CD4-positive, alpha-beta T cell (primary cell): ENCODE measurements at regions not wholly inside any gene's neighbourhood (a gene's known extent, or its start where the extent isn't known, plus 50 kb on each side); places are given as distances from the start of the nearest gene placed in this dataset.

Experiments
- ATAC-seq: fragments of 200-7000 bp; cut with Tn5 transposase; one replicate; pipeline ENCODE4 v1.10.0; 2022; ENCODE audit warnings: mild to moderate bottlenecking; ENCODE audit not compliant: poor library complexity
- CTCF ChIA-PET: fragments of 350-600 bp; sonication (Branson Sonifier 250); formaldehyde crosslinking; loops from one replicate; lab custom pipeline; 2021; ENCODE audit warnings: antibody characterized with exemption, inconsistent platforms; lab: Charles Lee
- POLR2A ChIA-PET: fragments of 350-600 bp; sonication (Branson Sonifier 250); formaldehyde crosslinking; loops from one replicate; lab custom pipeline; 2021; ENCODE audit warnings: antibody characterized with exemption, inconsistent platforms; lab: Charles Lee
- DNase-seq, 14 experiments: peaks; one replicate each; pipeline ENCODE4 v3.0.0-alpha.2; 2013 to 2020; ENCODE audit warnings: mixed read lengths in 2 of 14
- H3K27ac ChIP-seq, 2 donors: one replicate each; pipeline versions ENCODE4 v1.5.1 to v1.7.0; 2013; ENCODE audit warnings: low read length in 2 of 2, low read depth in 1 of 2, mild to moderate bottlenecking in 1 of 2
- H3K27me3 ChIP-seq, 2 experiments: 1 replicate in 1 of 2; 2 replicates in 1 of 2; pipeline versions ENCODE4 v1.6.1 to v1.7.0; 2013; ENCODE audit warnings: low read length in 2 of 2, control low read depth in 1 of 2, mild to moderate bottlenecking in 1 of 2, moderate library complexity in 1 of 2; ENCODE audit not compliant: insufficient read depth in 2 of 2, control insufficient read depth in 1 of 2
- H3K36me3 ChIP-seq: one replicate; pipeline ENCODE4 v1.6.1; 2013; ENCODE audit warnings: low read length, control low read depth; ENCODE audit not compliant: insufficient read depth
- H3K4me1 ChIP-seq: one replicate; pipeline ENCODE4 v1.6.1; 2013; ENCODE audit warnings: low read length, control low read depth; ENCODE audit not compliant: insufficient read depth
- H3K4me3 ChIP-seq: one replicate; pipeline ENCODE4 v1.5.1; 2013; ENCODE audit warnings: mild to moderate bottlenecking, low read length, moderate library complexity
- H3K9me3 ChIP-seq, 2 experiments: 1 replicate in 1 of 2; 2 replicates in 1 of 2; pipeline versions ENCODE4 v1.6.1 to v1.7.0; 2013; ENCODE audit warnings: low read length in 2 of 2, mild to moderate bottlenecking in 2 of 2, control low read depth in 1 of 2, moderate library complexity in 1 of 2; ENCODE audit not compliant: control insufficient read depth in 1 of 2, insufficient read depth in 1 of 2
- H3K27ac Mint-ChIP-seq: one replicate; pipeline ENCODE4 v1.8.0; 2020; ENCODE audit warnings: mixed read lengths
- H3K27me3 Mint-ChIP-seq: one replicate; pipeline ENCODE4 v1.8.0; 2021; ENCODE audit warnings: mixed read lengths
- H3K36me3 Mint-ChIP-seq: one replicate; pipeline ENCODE4 v1.8.0; 2021; ENCODE audit warnings: low read depth, mixed read lengths
- H3K4me1 Mint-ChIP-seq: one replicate; pipeline ENCODE4 v1.8.0; 2021; ENCODE audit warnings: low read depth, mixed read lengths
- H3K4me3 Mint-ChIP-seq: one replicate; pipeline ENCODE4 v1.8.0; 2020; ENCODE audit warnings: mild to moderate bottlenecking, mixed read lengths
- H3K9me3 Mint-ChIP-seq: one replicate; pipeline ENCODE4 v1.8.0; 2020; ENCODE audit warnings: mixed read lengths
- intact Hi-C, 2 experiments: fragments of 100-400 bp; cut with DNase I in 1 of 2; cut with micrococcal nuclease in 1 of 2; formaldehyde crosslinking; loops; one replicate each; pipeline versions ENCODE4 v1.15.1 to v1.9.0; 2023 to 2025; cut with DNase I, micrococcal nuclease
- TF ChIP-seq, protein P1 (sequence below): fragments of 200-600 bp; IDR thresholded peaks from one replicate; pipeline ENCODE4 v1.8.0; 2022; ENCODE audit warnings: antibody characterized with exemption, mild to moderate bottlenecking

DNA sequence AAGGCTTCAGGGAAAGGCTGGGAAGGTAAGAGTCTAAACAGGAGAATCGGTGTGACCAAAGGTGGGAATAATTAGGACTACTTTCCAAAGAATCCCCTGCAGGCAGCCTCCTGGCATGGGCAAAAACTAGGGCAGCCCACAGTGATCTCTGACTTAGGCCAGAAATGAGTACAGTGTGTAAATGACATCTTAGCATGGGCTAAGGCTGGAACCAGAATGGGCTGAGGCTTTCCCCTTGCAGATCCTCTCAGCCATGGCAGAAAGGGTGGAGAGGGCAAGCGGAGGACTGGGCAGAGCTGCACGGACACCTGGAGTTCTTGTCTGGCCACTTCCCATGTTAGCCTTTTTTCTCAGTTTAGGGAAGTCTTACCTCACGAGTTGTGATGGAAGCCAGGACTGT, 69.9 kb upstream of the FOXQ1 start:
- ChIA-PET POLR2A (no interaction called here), CTCF (no interaction called here)
- no peaks in the 10 kb centered on the region for H3K4me1 ChIP-seq
- DNase-seq = no peak
- peaks cover 4 to 6% of the 10 kb centered on the region in 2 experiments for H3K27me3 ChIP-seq
- H3K4me3 ChIP-seq = no peak overlapping the region
- H3K27ac ChIP-seq = no peak overlapping the region
- peaks cover 0 to 7% of the 10 kb centered on the region in 2 experiments for H3K9me3 ChIP-seq
- peaks cover 36% of the 10 kb centered on the region for H3K27me3 Mint-ChIP-seq
- TF ChIP-seq, protein P1, sequence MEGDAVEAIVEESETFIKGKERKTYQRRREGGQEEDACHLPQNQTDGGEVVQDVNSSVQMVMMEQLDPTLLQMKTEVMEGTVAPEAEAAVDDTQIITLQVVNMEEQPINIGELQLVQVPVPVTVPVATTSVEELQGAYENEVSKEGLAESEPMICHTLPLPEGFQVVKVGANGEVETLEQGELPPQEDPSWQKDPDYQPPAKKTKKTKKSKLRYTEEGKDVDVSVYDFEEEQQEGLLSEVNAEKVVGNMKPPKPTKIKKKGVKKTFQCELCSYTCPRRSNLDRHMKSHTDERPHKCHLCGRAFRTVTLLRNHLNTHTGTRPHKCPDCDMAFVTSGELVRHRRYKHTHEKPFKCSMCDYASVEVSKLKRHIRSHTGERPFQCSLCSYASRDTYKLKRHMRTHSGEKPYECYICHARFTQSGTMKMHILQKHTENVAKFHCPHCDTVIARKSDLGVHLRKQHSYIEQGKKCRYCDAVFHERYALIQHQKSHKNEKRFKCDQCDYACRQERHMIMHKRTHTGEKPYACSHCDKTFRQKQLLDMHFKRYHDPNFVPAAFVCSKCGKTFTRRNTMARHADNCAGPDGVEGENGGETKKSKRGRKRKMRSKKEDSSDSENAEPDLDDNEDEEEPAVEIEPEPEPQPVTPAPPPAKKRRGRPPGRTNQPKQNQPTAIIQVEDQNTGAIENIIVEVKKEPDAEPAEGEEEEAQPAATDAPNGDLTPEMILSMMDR = no peak
- H3K4me1 Mint-ChIP-seq = no peaks in the 10 kb centered on the region
- H3K27ac Mint-ChIP-seq = no peak overlapping the region
- intact Hi-C loops = no loop called here
- H3K4me3 Mint-ChIP-seq = no peak overlapping the region
- H3K36me3 Mint-ChIP-seq = no peaks in the 10 kb centered on the region
- H3K9me3 Mint-ChIP-seq = no peaks in the 10 kb centered on the region
- H3K36me3 ChIP-seq = no peaks in the 10 kb centered on the region
- ATAC-seq = no peak

DNA sequence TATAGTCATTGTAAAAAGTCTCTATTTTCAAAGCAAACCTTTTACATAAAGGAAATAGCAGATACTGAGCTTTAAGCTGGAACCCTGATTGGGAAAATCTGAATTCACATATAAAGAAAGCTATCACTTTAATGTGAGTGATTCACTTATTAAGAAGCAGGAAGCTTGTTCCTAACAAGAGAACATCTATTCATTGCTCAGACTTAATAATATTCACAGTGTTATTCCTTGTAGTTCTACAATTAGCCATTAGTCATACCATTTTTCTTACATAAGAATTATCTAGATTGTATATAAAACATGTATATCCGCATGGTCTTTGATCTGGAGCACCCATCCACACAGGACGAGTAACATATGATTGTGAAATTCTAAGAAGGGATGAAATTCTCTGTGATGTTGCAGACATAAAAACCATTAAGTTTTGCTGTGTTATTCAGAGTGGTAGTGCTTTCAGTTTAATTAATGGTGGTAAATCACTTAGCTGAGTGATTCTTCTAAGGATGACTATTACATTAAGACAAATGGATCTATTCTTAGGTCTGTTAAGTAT, 71.1 kb upstream of the FOXQ1 start:
- CTCF ChIA-PET = no interaction called here

DNA sequence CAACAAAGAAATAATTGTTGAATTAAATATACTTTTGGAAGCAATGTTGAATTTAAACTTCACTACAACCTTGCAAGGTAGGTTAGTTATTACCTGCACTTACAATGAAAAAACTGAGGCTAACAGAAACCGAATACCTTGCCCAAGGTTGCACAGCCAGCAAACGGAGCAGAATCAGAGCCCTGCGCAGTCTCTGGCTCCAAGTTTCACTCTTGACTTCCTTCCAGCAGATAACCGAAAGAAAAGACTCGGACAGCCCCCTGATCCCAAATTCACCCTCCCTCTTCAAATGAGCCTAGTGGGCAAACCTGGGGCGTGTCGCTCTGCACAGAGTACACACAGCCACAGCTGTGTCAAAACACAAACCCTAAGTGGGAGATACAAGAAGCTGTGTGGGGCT, 72.1 kb upstream of the FOXQ1 start:
- Mint-ChIP-seq H3K27ac (no peak overlapping the region), H3K9me3 (no peaks in the 10 kb centered on the region), H3K36me3 (no peaks in the 10 kb centered on the region), H3K4me3 (no peak overlapping the region), H3K4me1 (no peaks in the 10 kb centered on the region), H3K27me3 (peaks cover 34% of the 10 kb centered on the region)
- intact Hi-C loops = no loop called here
- TF ChIP-seq, protein P1 = no peak
- Histone ChIP-seq H3K4me3 (no peak overlapping the region), H3K27ac (no peak overlapping the region), H3K9me3 (peaks cover 0 to 7% of the 10 kb centered on the region in 2 experiments), H3K27me3 (peaks cover 4 to 6% of the 10 kb centered on the region in 2 experiments), H3K4me1 (no peaks in the 10 kb centered on the region), H3K36me3 (no peaks in the 10 kb centered on the region)
- POLR2A ChIA-PET = no interaction called here
- DNase-seq = no peak
- ATAC-seq = no peak
- CTCF ChIA-PET = no interaction called here

More for the DNA sequence above, 71.1 kb upstream of the FOXQ1 start:
- Histone ChIP-seq H3K4me1 (no peaks in the 10 kb centered on the region), H3K27ac (no peak overlapping the region), H3K9me3 (peaks cover 0 to 7% of the 10 kb centered on the region in 2 experiments), H3K4me3 (no peak overlapping the region), H3K36me3 (no peaks in the 10 kb centered on the region), H3K27me3 (peaks cover 4 to 6% of the 10 kb centered on the region in 2 experiments)
- DNase-seq = no peak
- no peaks in the 10 kb centered on the region for H3K9me3 Mint-ChIP-seq
- POLR2A ChIA-PET = interaction anchor here (0.6 kb wide), 1 partner anchor 559 kb away, joined by 3 read pairs; no protein-coding TSS in a partner anchor
- no peaks in the 10 kb centered on the region for H3K4me1 Mint-ChIP-seq
- no peak overlapping the region for H3K27ac Mint-ChIP-seq
- no peaks in the 10 kb centered on the region for H3K36me3 Mint-ChIP-seq
- intact Hi-C loops = no loop called here
- TF ChIP-seq, protein P1 = no peak
- no peak for ATAC-seq
- peaks cover 34% of the 10 kb centered on the region for H3K27me3 Mint-ChIP-seq
- no peak overlapping the region for H3K4me3 Mint-ChIP-seq
